Stimulated activated CD8-positive, alpha-beta memory T cell treated with anti-CD3 and anti-CD28 coated beads, Interleukin-4, amount 100 ng/mL, for 24 hours (primary cell): ENCODE measurements at regions not wholly inside any gene's neighbourhood (a gene's known extent, or its start where the extent isn't known, plus 50 kb on each side); places are given as distances from the start of the nearest gene placed in this dataset.

Experiments
- DNase-seq: peaks from one replicate; pipeline ENCODE4 v3.0.0-alpha.2; 2020; ENCODE audit warnings: low read depth

DNA sequence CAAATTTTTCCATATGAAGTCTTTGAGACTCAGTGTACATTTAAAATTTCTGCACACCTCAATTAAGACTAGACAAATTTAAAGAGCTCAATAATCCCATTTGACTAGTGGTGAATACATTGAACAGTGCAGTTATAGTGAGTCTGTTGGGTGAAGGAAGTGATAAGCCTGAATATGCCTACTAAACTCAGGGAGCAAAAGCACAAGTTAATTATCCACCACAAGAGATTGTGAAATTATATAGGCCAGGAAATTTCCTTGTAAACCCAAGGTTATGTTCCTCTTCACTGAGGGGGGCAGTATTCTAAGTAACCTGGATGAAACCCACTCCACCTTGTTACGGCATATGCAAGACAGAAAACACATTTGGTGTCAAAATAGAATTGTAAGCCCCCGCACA, 612.9 kb upstream of the DAB2 start:
- DNase-seq: no peak

DNA sequence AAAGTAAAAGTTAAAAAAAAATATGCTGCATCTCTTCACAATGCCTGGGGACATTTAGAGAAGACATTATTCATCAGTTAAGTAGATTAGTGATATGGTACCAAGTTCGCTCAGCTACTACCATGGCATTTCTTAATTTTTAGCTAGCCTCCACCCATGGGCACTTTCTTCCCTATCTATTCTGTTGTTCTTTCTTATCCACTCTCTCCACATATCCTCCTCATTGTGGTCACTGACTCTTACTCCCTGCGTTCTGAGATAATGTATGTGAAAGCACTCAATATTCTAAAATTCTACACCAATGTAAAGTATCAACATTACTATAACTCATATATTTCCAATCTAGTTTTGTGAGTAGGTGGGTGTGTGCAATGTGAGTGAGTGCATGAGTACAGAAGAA, 609.7 kb upstream of the DAB2 start:
- no peak for DNase-seq

DNA sequence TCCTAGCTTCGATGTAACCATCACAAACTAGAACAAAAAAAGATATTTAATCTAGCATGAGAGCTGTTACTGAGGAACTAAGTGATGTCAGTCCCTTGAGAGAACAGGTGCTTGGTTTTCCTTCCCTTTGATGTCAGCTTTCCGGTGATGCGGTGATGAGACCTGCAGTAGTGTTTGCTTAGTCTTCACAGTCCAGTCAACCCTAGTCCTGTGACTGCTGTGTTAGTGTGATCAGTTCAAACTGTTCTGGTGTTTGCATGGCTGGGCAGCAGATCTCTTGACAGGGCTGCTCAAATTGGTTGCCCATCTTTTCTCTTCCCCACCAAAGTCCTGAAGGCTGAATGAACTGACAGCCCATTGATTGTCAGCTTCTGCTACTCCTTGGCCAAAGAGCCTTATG, 608.6 kb upstream of the DAB2 start:
- DNase-seq: no peak

DNA sequence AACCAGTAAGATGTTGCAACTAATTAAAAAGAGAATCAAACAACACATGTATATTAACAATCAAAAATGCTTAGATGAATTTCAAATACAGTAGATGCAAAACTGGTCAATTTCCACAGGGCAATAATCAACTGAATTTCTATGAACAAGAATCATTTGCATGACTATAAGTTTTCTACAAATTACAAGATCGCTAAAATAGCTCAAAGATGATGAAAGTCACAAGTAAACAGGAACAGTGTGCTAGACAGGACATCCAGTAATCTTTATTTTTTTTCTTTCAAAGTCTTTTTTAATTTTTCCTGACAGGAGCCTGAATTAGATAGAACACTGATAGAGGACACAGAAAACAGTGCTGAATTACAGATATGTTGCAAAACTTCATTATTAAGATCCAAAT, 608.2 kb upstream of the DAB2 start:
- DNase-seq: no peak

DNA sequence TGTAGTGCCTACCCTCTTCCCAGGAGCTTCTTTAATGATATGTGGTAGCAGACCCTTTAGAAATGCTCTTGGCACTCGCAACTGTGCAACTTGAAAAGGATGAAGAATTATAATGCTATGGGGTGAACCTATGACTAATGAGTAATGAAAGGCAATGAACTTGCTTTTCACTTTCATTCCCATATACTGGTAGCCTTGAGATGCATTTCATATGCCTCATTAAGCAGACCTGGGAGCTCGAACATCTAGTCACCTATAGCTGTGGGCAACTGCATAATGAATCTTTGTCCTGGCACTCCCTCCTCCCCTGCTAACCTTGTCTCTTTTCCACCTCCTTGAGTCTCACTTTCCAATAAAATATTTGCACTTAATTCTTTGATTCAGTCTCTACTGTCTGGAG, 605.9 kb upstream of the DAB2 start:
- no peak for DNase-seq

DNA sequence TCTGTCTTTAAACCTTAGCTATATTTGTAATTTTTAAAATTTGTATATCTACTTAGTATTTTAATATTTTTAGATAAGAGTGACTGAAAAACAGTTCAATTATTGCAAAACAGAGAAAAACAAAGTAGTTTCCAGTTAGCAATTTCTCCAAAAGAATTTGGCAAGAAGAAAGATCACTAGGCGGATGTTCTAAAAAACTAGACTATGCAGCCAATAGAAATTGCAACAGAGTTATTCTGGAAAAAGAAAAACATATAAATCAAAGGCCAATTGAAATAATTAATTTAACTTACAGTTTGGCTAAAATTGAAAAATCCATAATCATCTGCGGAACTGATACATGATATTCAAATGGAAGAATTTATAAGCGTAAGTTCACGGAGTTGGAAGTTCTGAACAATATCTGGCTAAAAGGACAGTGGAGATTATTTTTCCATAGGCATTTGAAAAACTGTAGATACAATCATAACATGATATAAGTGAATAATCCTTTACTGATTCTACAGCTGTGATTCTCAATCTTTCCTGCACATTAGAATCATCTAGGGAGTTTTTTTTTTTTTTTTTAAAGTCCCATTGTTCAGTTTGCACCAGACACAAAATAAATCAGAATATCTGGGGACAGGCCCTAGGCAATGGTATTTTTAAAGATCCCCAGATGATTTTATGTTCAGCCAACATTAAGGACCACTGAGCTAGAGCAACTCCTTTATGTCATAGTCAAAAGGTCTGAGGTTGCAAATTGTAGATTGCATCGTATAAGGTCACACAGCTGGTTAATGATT, 605.1 kb upstream of the DAB2 start:
- DNase-seq: no peak

DNA sequence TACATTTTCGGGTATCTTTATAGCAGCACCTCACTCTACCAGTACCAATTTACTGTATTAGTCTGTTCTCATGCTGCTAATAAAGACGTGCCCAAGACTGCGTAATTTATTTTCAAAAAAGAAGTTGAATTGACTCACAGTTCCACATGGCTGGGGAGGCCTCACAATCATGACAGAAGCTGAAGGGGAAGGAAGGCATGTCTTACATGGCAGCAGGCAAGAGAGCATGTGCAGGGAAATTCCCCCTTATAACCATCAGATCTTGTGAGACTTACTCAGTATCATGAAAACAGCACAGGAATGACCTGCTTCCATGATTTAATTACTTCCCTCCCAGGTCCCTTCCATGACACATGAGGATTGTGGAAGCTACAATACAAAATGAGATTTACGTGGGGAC, 602.6 kb upstream of the DAB2 start:
- no peak for DNase-seq

DNA sequence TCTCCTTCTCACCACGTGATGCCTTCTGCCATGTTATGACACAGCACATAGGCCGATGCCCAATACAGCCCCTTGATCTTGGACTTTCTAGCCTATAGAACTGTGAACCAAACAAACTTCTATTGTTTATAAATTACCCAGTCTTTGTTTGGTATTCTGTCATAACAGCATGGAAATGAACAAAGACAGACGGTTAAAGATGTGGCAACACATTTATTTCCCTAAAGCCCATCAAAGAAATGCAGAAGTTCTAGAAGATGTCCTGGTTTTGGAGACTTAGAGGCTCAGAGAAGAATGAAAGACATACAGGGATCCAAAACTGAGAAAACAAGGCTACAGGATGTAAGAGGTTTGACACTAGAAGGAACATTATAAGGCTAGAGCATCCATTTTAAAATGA, 600.8 kb upstream of the DAB2 start:
- DNase-seq: no peak

DNA sequence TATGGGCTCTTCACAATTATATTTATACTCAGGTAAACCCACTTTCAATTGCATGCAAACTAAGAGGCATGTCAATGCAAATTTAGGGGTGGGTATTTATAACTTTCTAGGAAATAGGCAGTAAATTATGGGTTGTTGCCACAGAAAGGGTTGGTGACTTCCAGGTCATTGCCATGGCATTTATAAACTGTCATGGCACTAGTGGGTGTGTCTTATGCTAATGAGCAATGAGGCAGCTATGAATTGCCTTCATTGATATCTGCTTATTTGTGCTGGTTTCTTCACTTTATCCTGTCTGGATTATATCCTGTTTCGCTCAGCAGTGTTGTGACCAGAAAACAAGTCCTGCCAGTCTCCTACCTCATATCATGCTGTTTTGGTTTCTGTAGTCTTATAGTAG, 597.3 kb upstream of the DAB2 start:
- no peak for DNase-seq

DNA sequence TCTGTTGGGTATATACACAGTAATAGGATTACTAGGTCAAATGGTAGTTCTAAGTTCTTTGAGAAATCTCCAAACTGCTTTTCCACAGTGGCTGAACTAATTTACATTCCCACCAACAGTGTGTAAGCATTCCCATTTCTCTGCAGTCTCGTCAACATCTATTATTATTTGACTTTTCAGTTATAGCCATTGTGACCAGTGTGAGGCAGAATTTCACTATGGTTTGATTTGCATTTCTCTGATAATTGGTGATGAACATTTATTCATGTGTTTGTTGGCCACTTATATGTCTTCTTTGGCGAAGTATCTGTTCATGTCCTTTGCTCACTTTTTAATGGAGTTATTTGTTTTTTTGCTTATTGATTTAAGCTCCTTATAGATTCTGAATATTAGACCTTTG, 596.2 kb upstream of the DAB2 start:
- no peak for DNase-seq

DNA sequence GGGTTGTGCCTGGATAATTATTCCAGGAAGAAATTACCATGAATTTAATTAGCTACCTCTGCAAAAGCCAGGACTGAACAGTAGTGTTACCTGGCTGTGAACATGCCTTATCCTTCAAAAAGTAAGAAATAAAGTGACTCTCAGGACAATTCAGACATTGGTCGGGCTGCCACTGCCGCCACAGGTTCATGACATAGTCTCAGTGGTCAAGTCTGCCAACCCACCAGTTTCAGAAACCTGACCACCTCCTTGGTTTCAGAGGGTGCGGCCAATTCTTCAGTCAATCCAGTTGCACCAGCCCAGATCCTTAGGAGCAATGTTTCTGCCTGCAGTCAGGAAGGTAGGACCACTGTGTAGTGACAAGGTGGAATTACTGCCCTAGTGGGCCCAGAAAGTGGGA, 593.1 kb upstream of the DAB2 start:
- DNase-seq: no peak

DNA sequence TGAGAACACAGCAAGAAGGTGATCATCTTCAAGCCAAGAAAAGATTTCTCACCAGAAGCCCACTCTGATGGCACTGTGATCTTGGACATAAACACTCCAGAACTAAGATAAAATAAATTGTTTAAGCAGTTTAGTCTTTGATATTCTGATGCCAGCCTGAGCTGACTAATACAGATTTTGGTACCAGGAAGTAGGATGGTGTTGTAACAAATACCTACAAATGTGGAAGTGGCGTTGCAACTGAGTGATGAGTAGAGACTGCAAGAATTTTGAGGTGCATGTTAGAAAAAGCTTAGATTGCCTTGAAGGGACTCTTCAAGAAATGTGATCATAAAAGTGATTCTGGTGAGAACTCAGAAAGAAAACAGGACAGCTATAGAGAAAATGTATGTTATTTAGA, 592.4 kb upstream of the DAB2 start:
- no peak for DNase-seq

DNA sequence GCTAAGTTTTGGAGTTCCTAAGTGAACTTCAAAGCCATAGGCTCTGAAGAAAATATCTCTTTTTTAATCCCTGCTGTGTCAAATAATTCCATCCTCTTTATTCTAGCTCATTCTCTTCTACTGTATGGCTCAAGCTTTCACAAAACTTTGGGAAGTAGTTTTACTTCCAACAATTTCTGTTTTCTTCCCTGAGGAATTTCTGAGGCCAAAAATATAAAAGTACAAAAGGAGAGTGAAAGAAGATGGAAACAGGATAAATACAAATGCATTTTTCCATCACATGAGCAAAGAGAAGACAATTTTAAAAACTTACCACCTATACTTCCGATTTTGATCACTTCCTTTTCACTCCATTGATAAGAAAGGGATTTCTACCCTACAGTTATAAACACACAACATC, 585.7 kb upstream of the DAB2 start:
- DNase-seq: no peak

DNA sequence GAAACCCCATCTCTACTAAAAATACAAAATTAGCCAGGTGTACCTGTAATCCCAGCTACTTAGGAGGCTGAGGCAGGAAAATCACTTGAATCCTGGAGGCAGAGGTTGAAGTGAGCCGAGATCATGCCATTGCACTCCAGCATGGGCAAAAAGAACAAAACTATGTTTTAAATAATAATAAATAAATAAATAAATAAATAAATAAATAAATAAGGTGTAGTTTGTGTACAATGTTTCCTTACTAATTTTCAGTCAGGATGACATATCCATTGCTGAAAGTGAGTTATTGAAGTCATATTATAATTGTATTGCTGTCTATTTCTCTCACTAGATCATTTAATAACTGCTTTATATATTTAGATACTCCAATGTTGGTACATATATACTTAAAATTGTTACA, 581.5 kb upstream of the DAB2 start:
- no peak for DNase-seq

DNA sequence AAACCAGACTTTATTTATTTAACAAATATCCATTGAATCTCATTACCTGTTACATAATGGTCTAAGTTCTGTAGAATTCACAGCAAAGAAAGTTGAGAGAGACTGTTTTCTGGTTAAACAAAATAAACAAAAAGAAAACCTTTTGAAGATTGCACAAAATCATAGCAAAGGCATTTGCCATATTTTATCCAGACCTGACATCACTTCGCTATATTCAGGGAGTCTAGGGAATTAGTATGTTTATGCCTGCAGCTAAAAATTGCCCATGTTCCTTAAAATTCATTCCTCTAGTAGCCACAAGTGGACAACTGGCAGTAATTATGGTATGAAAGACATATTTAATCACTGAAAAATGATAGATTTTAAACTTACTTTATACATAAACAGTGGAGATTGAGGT, 577.0 kb upstream of the DAB2 start:
- no peak for DNase-seq

DNA sequence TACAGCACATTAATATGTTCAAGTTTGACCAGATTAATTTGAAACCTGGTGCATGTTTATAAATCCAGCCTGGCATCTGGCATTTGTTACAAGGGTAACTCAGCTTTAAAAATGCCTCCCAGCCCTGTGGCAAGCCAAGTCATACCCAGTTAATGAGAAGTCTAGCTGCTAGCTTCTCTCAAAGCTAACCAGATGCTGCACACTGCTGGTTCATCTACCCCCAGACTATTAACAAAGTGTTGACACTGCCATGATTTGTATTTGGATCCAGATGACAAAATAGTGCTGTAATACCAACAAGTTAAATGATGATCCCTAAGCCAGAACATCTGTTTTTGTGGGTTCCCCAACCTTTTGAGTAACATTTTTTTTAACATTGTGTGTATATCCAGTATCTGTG, 573.7 kb upstream of the DAB2 start:
- no peak for DNase-seq

DNA sequence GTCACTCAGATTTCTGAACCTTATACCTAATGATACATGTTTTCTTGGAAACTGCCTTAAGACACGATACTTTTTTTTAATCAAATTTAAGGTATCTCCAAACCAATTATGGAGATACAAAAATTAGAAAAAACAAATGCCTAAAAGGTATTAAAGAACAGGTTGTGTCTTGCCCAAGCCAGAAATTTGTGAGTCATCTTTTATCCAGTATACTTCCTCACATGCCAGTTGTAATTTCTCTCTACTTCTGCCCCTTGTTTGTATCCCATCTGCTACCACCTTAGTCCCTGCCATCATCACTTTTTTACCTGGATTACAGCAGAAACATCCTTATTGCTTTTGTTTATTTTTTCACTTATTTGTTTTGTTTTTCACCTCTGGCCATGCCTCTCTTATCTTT, 571.2 kb upstream of the DAB2 start:
- DNase-seq: no peak

DNA sequence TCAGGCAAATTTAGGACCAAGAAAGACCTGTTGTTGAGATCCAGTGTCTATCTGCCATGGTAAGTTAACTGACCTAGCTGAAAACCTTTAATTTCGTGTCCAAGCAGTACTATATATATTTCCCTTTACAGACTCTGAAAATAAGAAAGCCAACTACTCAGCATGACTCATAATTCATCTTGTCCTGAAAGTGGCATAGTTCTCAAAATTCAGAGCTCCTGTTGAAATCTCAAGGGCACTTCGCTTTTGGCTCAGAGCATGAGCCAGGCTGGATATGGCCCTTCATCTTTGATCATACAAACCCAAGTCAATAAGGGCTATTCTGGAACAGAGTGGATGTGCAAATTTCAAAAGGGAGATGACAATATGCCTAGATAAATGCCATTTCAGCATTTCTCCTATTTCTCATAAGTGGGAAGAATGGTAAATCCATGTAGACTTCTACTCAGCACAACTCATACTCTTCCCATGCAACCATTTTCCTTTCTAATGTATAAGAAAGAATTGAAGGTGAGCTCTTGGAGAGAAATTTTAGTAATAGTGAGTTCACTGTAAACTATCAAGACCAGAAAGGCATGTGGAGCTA, 567.9 kb upstream of the DAB2 start:
- DNase-seq: no peak

DNA sequence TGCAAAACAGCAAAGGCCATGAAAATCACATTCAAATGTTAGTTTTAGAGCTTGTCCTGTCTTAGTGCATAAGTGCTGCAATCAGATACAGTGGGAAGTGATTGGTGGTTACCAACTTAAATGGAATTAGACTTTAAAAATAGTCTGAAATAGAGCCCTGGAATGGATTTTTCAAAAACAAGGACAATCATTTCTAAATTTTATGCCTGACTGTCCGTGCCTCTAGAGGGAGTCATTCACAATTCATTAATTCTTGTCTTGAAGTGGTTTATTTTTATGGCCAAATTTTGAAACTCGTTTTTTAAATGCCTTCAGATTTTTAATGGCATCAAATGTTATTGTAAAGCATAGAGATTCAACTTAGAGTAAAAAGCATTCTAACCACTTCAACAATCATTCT, 561.8 kb upstream of the DAB2 start:
- DNase-seq: no peak

DNA sequence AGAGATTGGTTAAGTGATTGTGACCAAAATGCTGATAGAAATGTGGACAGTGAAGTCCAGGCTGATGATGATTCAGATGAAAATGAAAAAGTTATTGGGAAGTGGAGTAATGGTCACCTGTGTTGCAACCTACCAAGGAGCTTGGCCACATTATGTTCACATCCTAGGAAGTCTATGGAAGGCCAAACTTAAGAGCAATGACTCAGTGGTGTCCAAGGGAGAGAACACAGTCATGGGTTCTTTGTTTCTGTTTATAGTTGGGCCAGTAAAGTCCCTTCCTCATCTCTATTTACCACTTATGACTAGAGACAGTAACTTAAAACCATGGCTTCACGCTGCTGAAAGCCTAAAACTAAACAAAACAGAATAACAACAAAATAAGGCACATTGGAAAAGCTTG, 555.3 kb upstream of the DAB2 start:
- no peak for DNase-seq

DNA sequence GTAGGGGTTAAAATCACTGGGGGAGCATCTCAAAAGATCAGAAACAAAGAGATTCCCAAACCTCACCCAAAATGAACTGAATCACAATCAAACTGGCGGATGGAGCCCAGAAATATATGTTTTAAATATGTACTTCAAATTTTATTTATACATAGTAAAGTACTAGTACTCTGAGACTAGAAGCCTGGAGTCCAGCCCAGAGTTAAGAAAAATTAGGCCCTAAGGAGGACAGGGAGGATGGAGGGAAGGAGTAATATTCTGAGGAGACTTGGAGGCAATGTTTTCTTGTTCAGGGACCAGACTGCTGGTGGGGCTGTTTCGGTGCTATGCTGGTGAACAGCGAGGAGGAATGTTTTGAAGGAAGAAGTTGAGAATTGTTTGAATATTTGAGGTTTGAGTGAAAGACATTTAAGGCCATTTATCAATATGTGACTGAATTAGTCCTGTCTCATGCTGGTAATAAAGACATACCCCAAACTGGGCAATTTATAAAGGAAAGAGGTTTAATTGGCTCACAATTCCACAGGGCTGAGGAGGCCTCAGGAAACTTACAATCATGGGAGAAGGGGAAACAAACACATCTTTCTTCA, 552.4 kb upstream of the DAB2 start:
- no peak for DNase-seq

DNA sequence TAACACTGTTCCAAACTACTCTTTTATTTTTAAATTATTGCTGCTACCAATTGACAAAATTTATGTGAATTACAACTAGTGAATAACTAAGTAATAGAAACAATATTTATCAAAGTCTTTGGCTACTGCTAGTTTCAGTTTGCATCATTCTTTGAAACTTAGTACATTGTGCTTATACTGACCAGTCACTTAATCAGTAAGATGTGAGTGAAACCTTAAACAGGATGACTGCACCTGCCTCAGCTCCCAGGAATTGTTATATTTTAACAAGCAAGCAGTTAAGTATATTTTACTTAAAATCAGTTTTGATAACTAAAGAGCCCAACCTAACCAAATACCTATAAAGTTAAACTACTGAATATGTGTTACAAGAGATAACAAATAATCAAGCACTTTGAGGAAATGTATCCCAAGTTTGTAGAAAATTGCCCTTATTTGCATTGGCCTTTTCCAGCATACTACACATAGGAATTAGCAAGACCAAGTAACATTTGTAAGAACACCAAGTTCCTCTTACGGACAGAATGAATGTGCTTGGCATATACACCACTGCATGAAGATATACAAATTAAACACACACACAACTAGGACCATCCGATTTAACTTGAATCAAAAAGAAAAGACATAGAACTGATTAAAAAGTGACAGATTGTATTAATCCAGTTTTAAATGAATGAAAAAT, 545.5 kb upstream of the DAB2 start:
- DNase-seq: no peak

DNA sequence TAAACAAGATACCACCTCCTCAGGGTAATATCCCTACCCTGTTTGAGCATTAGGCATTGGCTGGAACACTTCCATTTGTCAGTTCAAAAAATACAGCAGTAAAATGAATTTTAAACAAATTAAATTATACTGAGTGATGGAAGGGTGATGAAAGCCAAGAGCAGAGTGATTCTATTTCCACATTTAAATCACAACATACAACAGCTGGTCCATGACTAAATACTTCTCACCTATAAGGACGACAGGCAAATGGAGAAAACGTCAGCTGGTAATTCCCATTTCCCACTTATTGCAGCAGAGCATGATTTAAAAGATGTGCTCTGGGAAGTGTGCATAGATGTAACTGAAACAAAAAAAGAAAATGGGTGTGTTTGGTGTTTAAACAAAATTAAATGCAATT, 543.6 kb upstream of the DAB2 start:
- DNase-seq: no peak
